Neural progenitor cell (in vitro differentiated cells): ENCODE measurements at regions not wholly inside any gene's neighbourhood (a gene's known extent, or its start where the extent isn't known, plus 50 kb on each side); places are given as distances from the start of the nearest gene placed in this dataset.
"Not testable (repeated sequence)": the region's sequence is repeated elsewhere in the genome, so short reads cannot be mapped to it uniquely, and the experiment has no call there.

Experiments
- DNase-seq: peaks from one replicate; pipeline ENCODE4 v3.0.0-alpha.2; 2016; ENCODE audit warnings: low spot score
- H2AFZ ChIP-seq: fragments of 200-600 bp; sonication (generic); replicated peaks from 2 replicates; pipeline ENCODE4 v1.6.1; 2016; ENCODE audit warnings: antibody characterized with exemption
- H3F3A ChIP-seq: fragments of 200-600 bp; sonication (generic); 2 replicates; pipeline ENCODE4 v1.6.1; 2016; ENCODE audit warnings: antibody characterized with exemption, low read depth
- H3K27ac ChIP-seq: fragments of 200-600 bp; sonication (generic); 2 replicates; pipeline ENCODE4 v1.5.1; 2016; ENCODE audit warnings: mild to moderate bottlenecking
- H3K27me3 ChIP-seq: fragments of 200-600 bp; sonication (generic); 2 replicates; pipeline ENCODE4 v1.6.1; 2016; ENCODE audit warnings: mild to moderate bottlenecking, moderate library complexity
- H3K36me3 ChIP-seq: fragments of 200-600 bp; sonication (generic); 2 replicates; pipeline ENCODE4 v1.5.1; 2016
- H3K4me1 ChIP-seq: fragments of 200-600 bp; sonication (generic); 2 replicates; pipeline ENCODE4 v1.6.1; 2016; ENCODE audit warnings: mixed run types
- H3K4me2 ChIP-seq: fragments of 200-600 bp; sonication (generic); 2 replicates; pipeline ENCODE4 v1.6.1; 2016
- H3K4me3 ChIP-seq: fragments of 200-600 bp; sonication (generic); 2 replicates; pipeline ENCODE4 v1.5.1; 2016
- H3K79me2 ChIP-seq: fragments of 200-600 bp; sonication (generic); 2 replicates; pipeline ENCODE4 v1.6.1; 2016; ENCODE audit warnings: low read depth
- H3K9ac ChIP-seq: fragments of 200-600 bp; sonication (generic); 2 replicates; pipeline ENCODE4 v1.6.1; 2016
- H3K9me3 ChIP-seq: fragments of 200-600 bp; sonication (generic); 2 replicates; pipeline ENCODE4 v1.5.1; 2016; ENCODE audit warnings: low read depth
- H4K20me1 ChIP-seq: fragments of 200-600 bp; sonication (generic); 2 replicates; pipeline ENCODE4 v1.6.1; 2016; ENCODE audit warnings: low read depth
- H3K27ac Mint-ChIP-seq: 3 replicates; pipeline ENCODE4 v1.8.0; 2021; ENCODE audit warnings: mixed read lengths
- H3K27me3 Mint-ChIP-seq: 2 replicates; pipeline ENCODE4 v1.8.0; 2022; ENCODE audit warnings: low read depth, mild to moderate bottlenecking, inconsistent platforms, moderate library complexity, mixed read lengths; ENCODE audit not compliant: insufficient read depth
- H3K36me3 Mint-ChIP-seq: 3 replicates; pipeline ENCODE4 v1.8.0; 2021; ENCODE audit warnings: mixed read lengths
- H3K4me1 Mint-ChIP-seq: 3 replicates; pipeline ENCODE4 v1.8.0; 2021; ENCODE audit warnings: mixed read lengths
- H3K4me3 Mint-ChIP-seq: 3 replicates; pipeline ENCODE4 v1.8.0; 2021; ENCODE audit warnings: mild to moderate bottlenecking, moderate library complexity, mixed read lengths
- H3K9me3 Mint-ChIP-seq: 3 replicates; pipeline ENCODE4 v1.8.0; 2020; ENCODE audit warnings: mixed read lengths
- EZH2 ChIP-seq: fragments of 200-600 bp; sonication (generic); IDR thresholded peaks from 2 replicates; pipeline ENCODE4 v1.6.1; 2017; ENCODE audit warnings: antibody characterized with exemption, mild to moderate bottlenecking, moderate library complexity
- EZH2phosphoT487 ChIP-seq: fragments of 200-600 bp; sonication (generic); IDR thresholded peaks from 2 replicates; pipeline ENCODE4 v1.6.1; 2017; ENCODE audit warnings: antibody characterized with exemption
- TF ChIP-seq, protein P1 (sequence below): fragments of 200-600 bp; sonication (generic); IDR thresholded peaks from 2 replicates; pipeline ENCODE4 v1.5.1; 2017; ENCODE audit warnings: antibody characterized with exemption, mild to moderate bottlenecking

DNA sequence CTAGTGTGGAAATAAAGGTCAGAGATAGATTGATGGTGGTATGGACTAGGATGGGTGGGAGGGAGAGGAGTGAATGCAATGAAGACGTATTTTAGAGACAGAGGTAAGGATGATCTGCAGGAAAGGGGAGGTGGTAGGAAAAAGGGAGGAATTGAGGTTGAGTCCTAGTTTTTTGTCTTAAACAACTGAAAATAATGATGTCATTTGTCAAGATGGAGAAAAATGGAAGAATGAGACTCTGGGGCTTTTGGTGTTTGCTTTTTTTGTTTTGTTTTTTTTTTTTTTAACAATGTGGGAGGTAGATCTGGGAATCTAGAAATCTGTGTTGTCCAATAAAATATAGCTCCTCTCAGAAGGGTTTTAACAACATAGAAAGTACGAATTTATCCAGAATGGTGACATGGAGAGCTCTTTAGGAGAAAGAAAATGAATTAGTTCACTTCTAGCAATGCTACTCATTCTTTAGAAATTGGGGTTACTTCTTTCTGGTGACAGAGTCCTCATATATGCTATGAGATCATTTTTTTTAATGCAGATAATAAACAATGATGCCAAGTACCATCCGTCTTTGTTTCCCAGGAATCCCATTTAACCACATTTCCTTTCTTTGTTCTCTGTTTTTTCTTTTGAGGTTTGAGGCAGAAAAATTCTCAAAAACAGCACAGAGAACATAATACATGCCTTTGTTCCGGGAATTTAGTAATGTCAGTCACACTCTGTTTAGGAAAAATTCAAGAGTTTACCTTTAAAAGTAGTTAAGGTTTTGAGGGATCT, 225.3 kb upstream of the COX10 start:
- H3K79me2 ChIP-seq: no peaks in the 10 kb centered on the region
- H3K9ac ChIP-seq: no peak overlapping the region
- H3K4me2 ChIP-seq: no peak overlapping the region
- no peaks in the 10 kb centered on the region for H3K36me3 ChIP-seq
- H3K27me3 ChIP-seq: no peaks in the 10 kb centered on the region
- H3F3A ChIP-seq: no peaks in the 10 kb centered on the region
- Mint-ChIP-seq H3K9me3 (no peaks in the 10 kb centered on the region), H3K27ac (no peak overlapping the region), H3K27me3 (no peaks in the 10 kb centered on the region), H3K36me3 (no peaks in the 10 kb centered on the region), H3K4me3 (no peak overlapping the region), H3K4me1 (no peaks in the 10 kb centered on the region)
- no peaks in the 10 kb centered on the region for H4K20me1 ChIP-seq
- TF ChIP-seq, protein P1, sequence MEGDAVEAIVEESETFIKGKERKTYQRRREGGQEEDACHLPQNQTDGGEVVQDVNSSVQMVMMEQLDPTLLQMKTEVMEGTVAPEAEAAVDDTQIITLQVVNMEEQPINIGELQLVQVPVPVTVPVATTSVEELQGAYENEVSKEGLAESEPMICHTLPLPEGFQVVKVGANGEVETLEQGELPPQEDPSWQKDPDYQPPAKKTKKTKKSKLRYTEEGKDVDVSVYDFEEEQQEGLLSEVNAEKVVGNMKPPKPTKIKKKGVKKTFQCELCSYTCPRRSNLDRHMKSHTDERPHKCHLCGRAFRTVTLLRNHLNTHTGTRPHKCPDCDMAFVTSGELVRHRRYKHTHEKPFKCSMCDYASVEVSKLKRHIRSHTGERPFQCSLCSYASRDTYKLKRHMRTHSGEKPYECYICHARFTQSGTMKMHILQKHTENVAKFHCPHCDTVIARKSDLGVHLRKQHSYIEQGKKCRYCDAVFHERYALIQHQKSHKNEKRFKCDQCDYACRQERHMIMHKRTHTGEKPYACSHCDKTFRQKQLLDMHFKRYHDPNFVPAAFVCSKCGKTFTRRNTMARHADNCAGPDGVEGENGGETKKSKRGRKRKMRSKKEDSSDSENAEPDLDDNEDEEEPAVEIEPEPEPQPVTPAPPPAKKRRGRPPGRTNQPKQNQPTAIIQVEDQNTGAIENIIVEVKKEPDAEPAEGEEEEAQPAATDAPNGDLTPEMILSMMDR: no peak
- TF ChIP-seq EZH2phosphoT487: no peak
- no peak for TF ChIP-seq EZH2
- H3K9me3 ChIP-seq: peaks cover 12% of the 10 kb centered on the region
- no peak overlapping the region for H3K4me3 ChIP-seq
- H3K4me1 ChIP-seq: no peaks in the 10 kb centered on the region
- no peak for DNase-seq
- H3K27ac ChIP-seq: no peak overlapping the region
- no peak overlapping the region for H2AFZ ChIP-seq

DNA sequence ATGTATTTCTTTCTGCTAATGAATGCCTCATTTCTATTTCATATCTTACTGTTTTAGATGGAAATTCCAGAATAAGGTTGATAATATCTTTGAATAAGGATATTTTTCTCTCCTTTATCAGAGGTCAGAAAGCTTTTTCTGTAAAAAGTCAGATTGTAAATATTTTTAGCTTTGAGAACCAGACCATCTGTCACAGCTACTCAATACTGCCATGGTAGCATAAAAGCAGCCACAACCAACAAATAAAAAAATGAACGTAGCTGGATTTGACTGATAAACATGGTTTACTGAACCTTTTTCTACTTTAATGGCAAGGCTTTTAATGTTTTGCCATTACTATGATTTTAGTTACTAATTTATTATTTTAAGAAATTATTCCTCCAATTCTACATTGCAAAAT, 217.4 kb upstream of the COX10 start:
- no peaks in the 10 kb centered on the region for H3K36me3 ChIP-seq
- no peak for DNase-seq
- no peak for TF ChIP-seq EZH2
- TF ChIP-seq, protein P1: no peak
- no peak for TF ChIP-seq EZH2phosphoT487
- no peaks in the 10 kb centered on the region for H3K36me3 Mint-ChIP-seq
- H3K4me3 ChIP-seq: no peak overlapping the region
- H3K9me3 ChIP-seq: peaks cover 12% of the 10 kb centered on the region
- H2AFZ ChIP-seq: no peak overlapping the region
- peaks cover 8% of the 10 kb centered on the region for H3K9me3 Mint-ChIP-seq
- no peak overlapping the region for H3K9ac ChIP-seq
- H3K27me3 ChIP-seq: no peaks in the 10 kb centered on the region
- no peaks in the 10 kb centered on the region for H3K4me1 Mint-ChIP-seq
- H3K27ac ChIP-seq: no peak overlapping the region
- no peaks in the 10 kb centered on the region for H3F3A ChIP-seq
- no peaks in the 10 kb centered on the region for H3K4me1 ChIP-seq
- peaks cover 2% of the 10 kb centered on the region for H3K27me3 Mint-ChIP-seq
- H3K27ac Mint-ChIP-seq: no peak overlapping the region
- no peaks in the 10 kb centered on the region for H4K20me1 ChIP-seq
- no peak overlapping the region for H3K4me2 ChIP-seq
- no peak overlapping the region for H3K4me3 Mint-ChIP-seq
- H3K79me2 ChIP-seq: no peaks in the 10 kb centered on the region

DNA sequence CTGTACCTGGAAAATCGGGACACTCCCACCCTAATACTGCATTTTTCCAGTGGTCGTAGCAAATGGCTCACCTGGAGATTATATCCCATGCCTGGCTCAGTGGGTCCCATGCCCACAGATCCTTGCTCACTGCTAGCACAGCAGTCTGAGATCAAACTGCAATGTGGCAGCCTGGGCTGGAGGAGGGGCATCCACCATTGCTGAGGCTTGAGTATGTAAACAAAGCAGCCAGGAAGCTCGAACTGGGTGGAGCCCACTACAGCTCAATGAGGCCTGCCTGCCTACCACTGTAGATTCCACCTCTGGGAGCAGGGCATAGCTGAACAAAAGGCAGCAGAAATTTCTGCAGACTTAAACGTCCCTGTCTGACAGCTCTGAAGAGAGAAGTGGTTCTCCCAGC, 213.6 kb upstream of the COX10 start:
- H3K79me2 ChIP-seq, H3K4me1 Mint-ChIP-seq, H3F3A ChIP-seq, H3K4me3 ChIP-seq, H3K27ac Mint-ChIP-seq, H3K4me2 ChIP-seq, H3K36me3 ChIP-seq, H3K9ac ChIP-seq, H4K20me1 ChIP-seq, H3K4me1 ChIP-seq, H3K27me3 ChIP-seq, H3K27me3 Mint-ChIP-seq, H3K4me3 Mint-ChIP-seq, DNase-seq, H3K9me3 ChIP-seq, H3K36me3 Mint-ChIP-seq, H2AFZ ChIP-seq, H3K27ac ChIP-seq: not testable (repeated sequence)
- H3K9me3 Mint-ChIP-seq: peaks cover 26% of the 10 kb centered on the region

DNA sequence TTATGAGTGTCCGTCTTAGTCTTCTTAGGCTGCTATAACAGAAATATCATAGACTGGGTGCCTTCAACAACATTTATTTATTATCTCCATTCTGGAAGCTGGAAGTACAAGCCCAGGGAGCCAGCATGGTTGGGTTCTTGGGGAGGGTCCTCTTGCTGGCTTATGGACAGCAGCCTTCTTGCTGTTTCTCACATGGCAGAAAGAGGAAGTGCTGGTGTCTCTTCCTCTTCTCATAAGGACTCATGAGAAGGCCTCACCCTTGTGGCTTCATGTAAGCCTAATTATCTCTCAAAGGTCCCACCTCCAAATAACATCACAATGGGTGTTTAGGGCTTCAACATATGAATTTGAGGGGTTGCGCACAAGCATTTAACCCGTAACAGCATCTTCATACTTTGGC, 207.0 kb upstream of the COX10 start:
- Histone ChIP-seq H3K9me3 (no peaks in the 10 kb centered on the region), H3K9ac (no peak overlapping the region), H3K27ac (no peak overlapping the region), H3K4me1 (peaks cover 10% of the 10 kb centered on the region), H3K36me3 (peaks cover 2% of the 10 kb centered on the region), H3K4me3 (no peak overlapping the region), H3K4me2 (no peak overlapping the region), H3K79me2 (no peaks in the 10 kb centered on the region), H3K27me3 (no peaks in the 10 kb centered on the region), H4K20me1 (no peaks in the 10 kb centered on the region), H2AFZ (no peak overlapping the region), H3F3A (no peaks in the 10 kb centered on the region)
- Mint-ChIP-seq H3K4me1 (peaks cover 15% of the 10 kb centered on the region), H3K27me3 (no peaks in the 10 kb centered on the region), H3K36me3 (peaks cover 4% of the 10 kb centered on the region), H3K27ac (no peak overlapping the region), H3K9me3 (peaks cover 27% of the 10 kb centered on the region), H3K4me3 (no peak overlapping the region)
- TF ChIP-seq EZH2phosphoT487 (no peak), EZH2 (no peak)
- TF ChIP-seq, protein P1: no peak
- no peak for DNase-seq
